ENCODE measurements at regions not wholly inside any gene's neighbourhood (a gene's known extent, or its start where the extent isn't known, plus 50 kb on each side); places are given as distances from the start of the nearest gene placed in this dataset.

DNA sequence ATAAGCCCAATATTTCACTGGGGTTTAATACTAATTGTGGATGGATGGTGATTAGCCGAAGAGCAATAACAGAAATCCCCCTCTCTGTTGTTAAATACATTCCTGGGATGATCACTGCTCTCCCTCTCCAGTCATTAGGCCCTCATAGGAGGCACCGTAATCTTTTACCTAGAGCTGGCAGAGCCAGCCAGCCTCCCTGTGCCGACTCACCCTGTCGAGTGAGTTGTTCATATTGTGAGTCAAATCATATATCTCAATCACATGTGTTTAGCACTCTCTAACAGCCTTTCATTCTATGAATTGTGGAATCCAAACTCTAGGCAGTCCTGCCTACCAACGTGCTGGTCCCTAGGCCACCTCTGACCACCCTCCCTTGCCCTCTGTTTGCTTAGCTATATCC lies 771.0 kb downstream of the IRX1 start:
- H3K9me3 ChIP-seq (ENCODE audit: control insufficient read depth in 2 of 2, insufficient read depth in 1 of 2, low read depth in 1 of 2, low read length in 1 of 2) = no peaks in the 10 kb centered on the region
- FAIRE-seq = no peak
- WGBS, 3 donors = 77 to 84% (median 84%) methylated on average over 5 of the region's 5 CpGs
- no peaks in the 10 kb centered on the region for H3K4me1 ChIP-seq (ENCODE audit: control insufficient read depth in 3 of 3, insufficient read depth in 2 of 3, low read depth in 1 of 3, low read length in 2 of 3)
- H3K27me3 ChIP-seq (ENCODE audit: control insufficient read depth in 3 of 3, insufficient read depth in 3 of 3, low read length in 3 of 3) = no peaks in the 10 kb centered on the region
- H3K27ac ChIP-seq (ENCODE audit: low read depth in 1 of 3, low read length in 2 of 3) = no peak overlapping the region
- no peak for DNase-seq
- H3K36me3 ChIP-seq (ENCODE audit: control insufficient read depth in 3 of 3, insufficient read depth in 2 of 3, low read depth in 1 of 3, low read length in 3 of 3) = no peaks in the 10 kb centered on the region
- H3K4me3 ChIP-seq (ENCODE audit: low read depth in 1 of 3, low read length in 3 of 3) = no peak overlapping the region

DNA sequence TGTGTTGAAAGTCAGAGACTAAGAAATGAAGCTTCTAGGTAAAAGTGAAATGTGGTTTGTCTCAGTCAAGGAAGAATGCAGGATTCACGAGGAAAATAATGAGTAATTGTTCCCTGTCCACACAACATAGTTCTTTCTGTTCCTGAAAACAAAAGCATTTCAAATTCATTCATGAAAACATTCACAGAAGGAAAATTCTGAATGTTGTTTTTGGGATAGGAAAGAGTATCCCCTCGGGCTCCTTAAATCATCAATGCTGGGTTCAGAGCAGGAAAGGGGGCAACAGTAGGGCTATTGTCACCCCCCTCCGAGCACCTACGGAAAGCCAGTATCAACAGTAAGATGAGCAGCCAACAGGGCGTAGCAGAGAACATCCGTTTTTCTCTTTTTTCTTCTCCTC lies 769.9 kb upstream of the ADAMTS16 start:
- FAIRE-seq = no peak
- H3K4me3 ChIP-seq (ENCODE audit: low read depth in 1 of 3, low read length in 3 of 3) = no peak overlapping the region
- H3K4me1 ChIP-seq (ENCODE audit: control insufficient read depth in 3 of 3, insufficient read depth in 2 of 3, low read depth in 1 of 3, low read length in 2 of 3) = no peaks in the 10 kb centered on the region
- 68 to 77% (median 74%) methylated on average over 6 of the region's 6 CpGs for WGBS, 3 donors
- no peaks in the 10 kb centered on the region for H3K36me3 ChIP-seq (ENCODE audit: control insufficient read depth in 3 of 3, insufficient read depth in 2 of 3, low read depth in 1 of 3, low read length in 3 of 3)
- H3K27ac ChIP-seq (ENCODE audit: low read depth in 1 of 3, low read length in 2 of 3) = no peak overlapping the region
- DNase-seq = no peak
- no peaks in the 10 kb centered on the region for H3K9me3 ChIP-seq (ENCODE audit: control insufficient read depth in 2 of 2, insufficient read depth in 1 of 2, low read depth in 1 of 2, low read length in 1 of 2)
- no peaks in the 10 kb centered on the region for H3K27me3 ChIP-seq (ENCODE audit: control insufficient read depth in 3 of 3, insufficient read depth in 3 of 3, low read length in 3 of 3)

DNA sequence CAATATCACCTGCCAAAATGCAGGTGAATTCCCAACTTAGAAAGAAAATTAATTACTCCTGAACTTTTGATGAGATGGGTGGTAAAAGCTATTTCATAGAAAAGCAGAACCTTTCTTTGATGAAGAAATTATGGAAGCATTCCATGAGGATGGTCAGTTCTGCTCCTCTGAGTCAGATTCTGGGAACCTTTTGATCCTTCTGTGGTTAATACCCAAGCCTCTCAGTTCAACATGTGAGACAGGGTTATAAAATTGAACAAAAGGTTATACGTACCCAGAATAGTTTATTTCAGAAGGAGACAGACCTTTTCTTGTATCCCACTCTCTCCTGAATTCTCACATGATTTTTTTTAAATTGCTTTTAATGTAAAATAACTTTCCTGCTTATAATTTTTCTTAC lies 767.6 kb upstream of the ADAMTS16 start:
- WGBS, 3 donors = 77 to 89% (median 78%) methylated on average over 1 of the region's 1 CpG
- no peak for DNase-seq
- no peak overlapping the region for H3K27ac ChIP-seq (ENCODE audit: low read depth in 1 of 3, low read length in 2 of 3)
- no peaks in the 10 kb centered on the region for H3K9me3 ChIP-seq (ENCODE audit: control insufficient read depth in 2 of 2, insufficient read depth in 1 of 2, low read depth in 1 of 2, low read length in 1 of 2)
- H3K27me3 ChIP-seq (ENCODE audit: control insufficient read depth in 3 of 3, insufficient read depth in 3 of 3, low read length in 3 of 3) = no peaks in the 10 kb centered on the region
- H3K4me3 ChIP-seq (ENCODE audit: low read depth in 1 of 3, low read length in 3 of 3) = no peak overlapping the region
- H3K4me1 ChIP-seq (ENCODE audit: control insufficient read depth in 3 of 3, insufficient read depth in 2 of 3, low read depth in 1 of 3, low read length in 2 of 3) = no peaks in the 10 kb centered on the region
- no peak for FAIRE-seq
- no peaks in the 10 kb centered on the region for H3K36me3 ChIP-seq (ENCODE audit: control insufficient read depth in 3 of 3, insufficient read depth in 2 of 3, low read depth in 1 of 3, low read length in 3 of 3)

GRCh38 chr5:4373051-4373820 lies 766.9 kb upstream of the ADAMTS16 start:
- FAIRE-seq (no peak), DNase-seq (no peak)
- 62 to 68% (median 62%) methylated on average over 6 of the region's 6 CpGs for WGBS, 3 donors
- Histone ChIP-seq H3K4me1 (ENCODE audit: control insufficient read depth in 3 of 3, insufficient read depth in 2 of 3, low read depth in 1 of 3, low read length in 2 of 3) (no peaks in the 10 kb centered on the region), H3K27ac (ENCODE audit: low read depth in 1 of 3, low read length in 2 of 3) (no peak overlapping the region), H3K9me3 (ENCODE audit: control insufficient read depth in 2 of 2, insufficient read depth in 1 of 2, low read depth in 1 of 2, low read length in 1 of 2) (no peaks in the 10 kb centered on the region), H3K4me3 (ENCODE audit: low read depth in 1 of 3, low read length in 3 of 3) (no peak overlapping the region), H3K27me3 (ENCODE audit: control insufficient read depth in 3 of 3, insufficient read depth in 3 of 3, low read length in 3 of 3) (no peaks in the 10 kb centered on the region), H3K36me3 (ENCODE audit: control insufficient read depth in 3 of 3, insufficient read depth in 2 of 3, low read depth in 1 of 3, low read length in 3 of 3) (no peaks in the 10 kb centered on the region)

- H3K27me3 ChIP-seq (ENCODE audit: control insufficient read depth in 3 of 3, insufficient read depth in 3 of 3, low read length in 3 of 3) = no peaks in the 10 kb centered on the region
- FAIRE-seq (no peak), DNase-seq (no peak)
- H3K4me1 ChIP-seq (ENCODE audit: control insufficient read depth in 3 of 3, insufficient read depth in 2 of 3, low read depth in 1 of 3, low read length in 2 of 3) = no peaks in the 10 kb centered on the region
- H3K36me3 ChIP-seq (ENCODE audit: control insufficient read depth in 3 of 3, insufficient read depth in 2 of 3, low read depth in 1 of 3, low read length in 3 of 3) = no peaks in the 10 kb centered on the region
- no peak overlapping the region for H3K4me3 ChIP-seq (ENCODE audit: low read depth in 1 of 3, low read length in 3 of 3)
- 58 to 74% (median 70%) methylated on average over 7 of the region's 7 CpGs for WGBS, 3 donors
- no peaks in the 10 kb centered on the region for H3K9me3 ChIP-seq (ENCODE audit: control insufficient read depth in 2 of 2, insufficient read depth in 1 of 2, low read depth in 1 of 2, low read length in 1 of 2)
- H3K27ac ChIP-seq (ENCODE audit: low read depth in 1 of 3, low read length in 2 of 3) = no peak overlapping the region
Measured at GRCh38 chr5:4374866-4375265, 765.3 kb upstream of the ADAMTS16 start.

DNA sequence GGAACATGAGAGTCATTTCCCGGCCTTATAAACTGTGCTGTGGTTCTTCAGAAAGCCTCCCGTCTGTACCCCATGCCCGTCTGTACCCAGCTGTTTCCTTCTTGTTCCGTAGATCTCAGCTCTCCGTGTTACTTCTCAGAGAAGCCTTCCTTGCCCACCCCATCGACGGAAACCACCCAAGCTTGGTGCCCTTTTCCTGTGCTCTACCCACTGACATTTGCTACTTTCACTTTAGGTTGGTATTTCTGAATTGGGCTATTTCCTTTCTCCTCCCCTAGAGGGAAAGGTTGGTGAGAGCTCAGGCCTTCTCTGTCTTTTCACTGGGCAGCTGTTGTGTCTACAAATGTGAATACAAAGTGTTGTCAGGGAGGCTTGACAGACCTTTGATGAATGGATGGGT lies 764.5 kb upstream of the ADAMTS16 start:
- Histone ChIP-seq H3K9me3 (ENCODE audit: control insufficient read depth in 2 of 2, insufficient read depth in 1 of 2, low read depth in 1 of 2, low read length in 1 of 2) (no peaks in the 10 kb centered on the region), H3K4me1 (ENCODE audit: control insufficient read depth in 3 of 3, insufficient read depth in 2 of 3, low read depth in 1 of 3, low read length in 2 of 3) (no peaks in the 10 kb centered on the region), H3K27me3 (ENCODE audit: control insufficient read depth in 3 of 3, insufficient read depth in 3 of 3, low read length in 3 of 3) (no peaks in the 10 kb centered on the region), H3K27ac (ENCODE audit: low read depth in 1 of 3, low read length in 2 of 3) (no peak overlapping the region), H3K4me3 (ENCODE audit: low read depth in 1 of 3, low read length in 3 of 3) (no peak overlapping the region), H3K36me3 (ENCODE audit: control insufficient read depth in 3 of 3, insufficient read depth in 2 of 3, low read depth in 1 of 3, low read length in 3 of 3) (no peaks in the 10 kb centered on the region)
- no peak for FAIRE-seq
- 73 to 91% (median 86%) methylated on average over 7 of the region's 7 CpGs for WGBS, 3 donors
- no peak for DNase-seq

- Histone ChIP-seq H3K27me3 (ENCODE audit: control insufficient read depth in 3 of 3, insufficient read depth in 3 of 3, low read length in 3 of 3) (no peaks in the 10 kb centered on the region), H3K9me3 (ENCODE audit: control insufficient read depth in 2 of 2, insufficient read depth in 1 of 2, low read depth in 1 of 2, low read length in 1 of 2) (no peaks in the 10 kb centered on the region), H3K36me3 (ENCODE audit: control insufficient read depth in 3 of 3, insufficient read depth in 2 of 3, low read depth in 1 of 3, low read length in 3 of 3) (no peaks in the 10 kb centered on the region), H3K4me3 (ENCODE audit: low read depth in 1 of 3, low read length in 3 of 3) (no peak overlapping the region), H3K4me1 (ENCODE audit: control insufficient read depth in 3 of 3, insufficient read depth in 2 of 3, low read depth in 1 of 3, low read length in 2 of 3) (no peaks in the 10 kb centered on the region), H3K27ac (ENCODE audit: low read depth in 1 of 3, low read length in 2 of 3) (no peak overlapping the region)
- no peak for DNase-seq
- FAIRE-seq = no peak
- WGBS, 3 donors = 55 to 65% (median 56%) methylated on average over 4 of the region's 4 CpGs
Measured at GRCh38 chr5:4383102-4383501, 757.0 kb upstream of the ADAMTS16 start.

DNA sequence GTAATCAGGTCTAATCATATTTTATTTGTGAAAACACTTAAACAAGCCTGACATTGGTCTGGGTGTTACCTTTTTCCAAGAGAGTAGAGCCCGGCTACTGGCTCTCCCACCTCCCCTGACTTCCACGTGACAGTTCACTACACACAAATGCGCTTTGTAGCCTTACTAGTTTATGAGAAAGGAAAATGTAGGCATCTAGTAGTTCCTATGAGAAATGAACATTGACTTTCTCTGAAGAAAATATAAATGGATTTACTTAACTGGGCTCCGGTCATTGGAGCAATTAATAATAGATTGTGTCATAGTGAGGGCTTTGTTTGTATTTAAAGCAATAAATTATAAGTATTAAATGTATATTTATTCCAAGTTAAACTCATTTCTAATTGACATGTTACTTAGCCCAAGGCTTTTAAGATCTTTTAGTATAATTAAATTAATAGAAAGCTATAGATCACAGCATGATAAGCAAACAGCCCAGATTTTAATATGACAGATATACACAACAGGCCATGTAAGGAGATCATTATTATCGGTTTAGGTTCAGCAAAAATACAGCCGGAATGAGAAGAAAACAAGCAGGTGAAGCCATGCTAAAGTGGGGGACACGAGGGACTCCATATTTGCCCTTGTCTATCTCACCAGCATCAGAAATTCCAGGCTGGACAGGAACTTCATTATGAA lies 756.5 kb upstream of the ADAMTS16 start:
- Histone ChIP-seq H3K27ac (ENCODE audit: low read depth in 1 of 3, low read length in 2 of 3) (no peak overlapping the region), H3K4me3 (ENCODE audit: low read depth in 1 of 3, low read length in 3 of 3) (no peak overlapping the region)
- 68 to 75% (median 72%) methylated on average over 7 of the region's 7 CpGs for WGBS, 3 donors

More for the DNA sequence above, 756.5 kb upstream of the ADAMTS16 start:
- Histone ChIP-seq H3K27me3 (ENCODE audit: control insufficient read depth in 3 of 3, insufficient read depth in 3 of 3, low read length in 3 of 3) (no peaks in the 10 kb centered on the region), H3K4me1 (ENCODE audit: control insufficient read depth in 3 of 3, insufficient read depth in 2 of 3, low read depth in 1 of 3, low read length in 2 of 3) (no peaks in the 10 kb centered on the region), H3K9me3 (ENCODE audit: control insufficient read depth in 2 of 2, insufficient read depth in 1 of 2, low read depth in 1 of 2, low read length in 1 of 2) (no peaks in the 10 kb centered on the region), H3K36me3 (ENCODE audit: control insufficient read depth in 3 of 3, insufficient read depth in 2 of 3, low read depth in 1 of 3, low read length in 3 of 3) (no peaks in the 10 kb centered on the region)
- DNase-seq = no peak
- FAIRE-seq = no peak

Measured in small intestine (tissue), 7 donors.